AG04449 (cell line): ENCODE measurements at regions not wholly inside any gene's neighbourhood (a gene's known extent, or its start where the extent isn't known, plus 50 kb on each side); places are given as distances from the start of the nearest gene placed in this dataset.

ENCODE experiments used
- CTCF ChIA-PET: fragments of 350-600 bp; formaldehyde crosslinking; extraction: SDS; loops from one replicate; lab custom pipeline; 2021; ENCODE audit warnings: antibody characterized with exemption; lab: Yijun Ruan, JAX
- POLR2A ChIA-PET: fragments of 400-600, 350-600 bp; formaldehyde crosslinking; extraction: SDS; loops from one replicate; lab custom pipeline; 2020; ENCODE audit warnings: antibody characterized with exemption, inconsistent platforms; lab: Yijun Ruan, JAX
- DNase-seq: peaks from one replicate; pipeline ENCODE4 v3.0.0-alpha.2; 2010; ENCODE audit warnings: low read depth, low spot score
- H3K4me3 ChIP-seq: 2 replicates; pipeline ENCODE4 v1.5.1; 2011; ENCODE audit warnings: low read depth, mild to moderate bottlenecking, control low read depth, low read length
- CTCF ChIP-seq: IDR thresholded peaks from one replicate; pipeline ENCODE4 v1.5.1; 2011; ENCODE audit warnings: mild to moderate bottlenecking, moderate library complexity, low read length, control low read depth, inconsistent platforms; ENCODE audit not compliant: insufficient read depth; ENCODE audit errors: missing control alignments

GRCh38 chr6:56742122-56742791 is 99.6 kb upstream of the DST start:
- CTCF ChIA-PET, result interaction anchor here (1.0 to 1.5 kb wide), 4 partner anchors 9 to 109 kb away, joined by 3 to 6 read pairs (median 4); no protein-coding TSS in a partner anchor
- H3K4me3 ChIP-seq, result peak overlapping the region; percentile 31
- TF ChIP-seq CTCF, result no peak
- POLR2A ChIA-PET, result no interaction called here
- no peak for DNase-seq

- CTCF ChIA-PET, result interaction anchor here (1.0 to 2.1 kb wide), 3 partner anchors 9 to 28 kb away, joined by 3 to 5 read pairs (median 3); no protein-coding TSS in a partner anchor
- no peak for DNase-seq
- TF ChIP-seq CTCF, result no peak
- POLR2A ChIA-PET, result no interaction called here
- no peak overlapping the region for H3K4me3 ChIP-seq
Observed at GRCh38 chr6:56741472-56741871, 98.8 kb upstream of the DST start.

GRCh38 chr6:56739836-56740815 is 97.4 kb upstream of the DST start:
- DNase-seq, result no peak
- CTCF ChIA-PET, result interaction anchor here (2.1 kb wide), 1 partner anchor 18 kb away, joined by 5 read pairs; no protein-coding TSS in a partner anchor
- POLR2A ChIA-PET, result no interaction called here
- TF ChIP-seq CTCF, result no peak
- H3K4me3 ChIP-seq, result no peak overlapping the region

- no peak overlapping the region for H3K4me3 ChIP-seq
- ChIA-PET CTCF (interaction anchor here (0.8 to 0.9 kb wide), 2 partner anchors 9 to 17 kb away, joined by 3 read pairs; no protein-coding TSS in a partner anchor), POLR2A (no interaction called here)
- no peak for TF ChIP-seq CTCF
- no peak for DNase-seq
Observed at GRCh38 chr6:56736804-56737203, 94.1 kb upstream of the DST start.

- no peak for DNase-seq
- TF ChIP-seq CTCF, result no peak
- CTCF ChIA-PET, result interaction anchor here (1.0 to 2.4 kb wide), 3 partner anchors 11 to 23 kb away, joined by 3 to 7 read pairs (median 6); no protein-coding TSS in a partner anchor
- no peak overlapping the region for H3K4me3 ChIP-seq
- POLR2A ChIA-PET, result no interaction called here
Observed at GRCh38 chr6:56734335-56734734, 91.6 kb upstream of the DST start.
